ACC112 (cell line): ENCODE measurements at regions not wholly inside any gene's neighbourhood (a gene's known extent, or its start where the extent isn't known, plus 50 kb on each side); places are given as distances from the start of the nearest gene placed in this dataset.

ENCODE experiments used
- H2AFZ ChIP-seq: fragments of 200-600 bp; sonication (generic); one replicate; pipeline ENCODE4 v1.6.0; 2017; ENCODE audit warnings: antibody characterized with exemption, low read length; ENCODE audit not compliant: unreplicated experiment
- H3K27ac ChIP-seq: fragments of 200-600 bp; sonication (generic); 2 replicates; pipeline ENCODE4 v1.5.1; 2014; ENCODE audit warnings: low read depth, mild to moderate bottlenecking, antibody characterized with exemption, low read length, moderate library complexity
- H3K27me3 ChIP-seq: fragments of 200-600 bp; sonication (generic); 2 replicates; pipeline ENCODE4 v1.6.1; 2014; ENCODE audit warnings: mild to moderate bottlenecking, antibody characterized with exemption, low read length, moderate library complexity, mixed read lengths; ENCODE audit not compliant: insufficient read depth
- H3K36me3 ChIP-seq: fragments of 200-600 bp; sonication (generic); 2 replicates; pipeline ENCODE4 v1.6.1; 2016; ENCODE audit warnings: mild to moderate bottlenecking, antibody characterized with exemption, low read length, moderate library complexity, mixed read lengths; ENCODE audit not compliant: insufficient read depth
- H3K4me1 ChIP-seq: fragments of 200-600 bp; sonication (generic); one replicate; pipeline ENCODE4 v1.6.1; 2016; ENCODE audit warnings: low read length, mixed read lengths; ENCODE audit not compliant: insufficient read depth, unreplicated experiment, control insufficient read depth
- H3K4me3 ChIP-seq: fragments of 200-600 bp; sonication (generic); 2 replicates; pipeline ENCODE4 v1.5.1; 2014; ENCODE audit warnings: mild to moderate bottlenecking, low read depth, low read length
- H3K79me2 ChIP-seq: fragments of 200-600 bp; sonication (generic); one replicate; pipeline ENCODE4 v1.6.0; 2016; ENCODE audit warnings: low read length; ENCODE audit not compliant: control insufficient read depth, unreplicated experiment, insufficient read depth

DNA sequence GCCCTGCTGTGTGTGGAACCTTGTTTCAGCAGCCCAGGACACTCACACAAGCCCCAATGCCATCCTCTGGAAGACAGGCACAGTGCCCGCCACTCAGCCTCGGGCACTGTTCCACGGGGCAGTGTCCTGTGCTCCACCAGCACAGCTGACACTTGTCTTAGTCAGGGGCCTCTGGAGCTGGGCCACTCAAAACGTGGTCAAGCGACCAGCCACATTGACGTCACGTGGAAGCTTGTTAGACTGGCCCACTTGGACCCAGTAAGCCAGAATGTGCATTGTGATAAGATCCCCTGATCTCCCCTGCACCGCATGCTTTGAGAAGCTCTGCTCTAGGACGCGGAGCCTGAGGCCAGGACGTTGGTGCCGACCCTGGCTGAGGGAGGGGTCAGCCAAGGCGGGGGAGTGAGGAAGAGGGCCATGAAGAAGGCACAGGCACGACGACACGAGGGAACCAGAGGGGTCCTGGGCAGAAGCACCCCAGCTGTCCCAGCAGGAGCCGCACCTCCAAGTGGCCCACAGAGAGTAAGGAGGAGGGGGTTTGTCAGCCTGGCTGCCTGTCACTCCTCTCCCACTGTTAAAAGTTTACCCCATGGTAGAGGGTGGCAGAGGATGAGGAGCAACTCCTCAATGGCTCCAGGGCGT lies 64.6 kb downstream of the LINC01488 start:
- H3K27me3 ChIP-seq: peaks cover 14% of the 10 kb centered on the region
- no peak overlapping the region for H2AFZ ChIP-seq
- no peak overlapping the region for H3K4me3 ChIP-seq

DNA sequence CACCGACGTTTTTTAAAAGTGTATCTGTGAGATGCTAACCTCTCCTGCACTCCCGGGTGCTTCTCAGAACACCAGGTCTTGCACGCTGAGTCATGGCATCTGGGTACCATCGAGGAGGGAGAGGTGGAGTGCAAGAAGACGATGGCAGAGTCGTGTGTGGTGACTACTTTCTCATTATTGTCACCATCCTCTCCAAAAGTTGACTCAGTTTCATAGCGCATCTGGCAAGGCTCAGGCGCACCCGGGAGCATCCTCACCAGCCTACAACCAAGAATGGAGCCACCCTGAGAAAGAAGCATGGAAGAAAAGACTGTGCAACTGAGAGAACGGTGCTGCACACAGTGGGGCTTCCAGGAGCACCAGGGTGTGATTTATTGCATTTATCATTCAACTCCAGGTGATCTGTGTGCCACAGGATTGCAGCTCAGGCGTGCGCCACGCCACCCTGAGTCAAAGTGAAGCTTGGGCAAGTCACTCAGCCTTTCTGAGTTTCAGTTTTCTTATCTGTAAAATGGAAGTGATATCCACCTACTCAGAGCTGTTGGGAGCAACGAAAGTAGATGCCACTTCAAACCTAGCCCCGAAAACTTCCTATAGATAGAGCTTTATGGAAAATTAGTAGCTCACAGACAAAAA lies 65.4 kb downstream of the LINC01488 start:
- Histone ChIP-seq H3K4me3 (no peak overlapping the region), H3K27ac (no peak overlapping the region), H3K4me1 (peaks cover 2% of the 10 kb centered on the region), H3K27me3 (peaks cover 14% of the 10 kb centered on the region), H2AFZ (no peak overlapping the region), H3K79me2 (no peaks in the 10 kb centered on the region), H3K36me3 (no peaks in the 10 kb centered on the region)

More for the DNA sequence above, 64.6 kb downstream of the LINC01488 start:
- Histone ChIP-seq H3K4me1 (peaks cover 10% of the 10 kb centered on the region), H3K79me2 (no peaks in the 10 kb centered on the region), H3K36me3 (no peaks in the 10 kb centered on the region), H3K27ac (no peak overlapping the region)

DNA sequence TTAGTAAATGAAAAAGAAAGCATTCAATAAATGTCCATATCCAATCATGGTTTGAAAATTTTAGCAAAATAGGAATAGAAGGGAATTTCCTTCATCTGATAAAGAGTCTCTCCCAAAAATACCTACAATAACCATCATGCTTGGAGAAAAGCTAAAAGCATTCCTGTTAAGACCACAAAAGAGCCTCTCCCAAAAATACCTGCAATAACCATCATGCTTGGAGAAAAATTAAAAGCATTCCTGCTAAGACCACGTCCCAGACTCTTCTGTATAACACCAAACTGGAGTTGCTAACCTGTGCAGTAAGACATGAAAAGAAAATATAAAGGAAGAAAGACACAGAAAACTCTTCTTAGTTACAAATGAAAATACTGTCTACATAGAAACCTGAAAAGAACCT lies 69.4 kb downstream of the LINC01488 start:
- Histone ChIP-seq H2AFZ (no peak overlapping the region), H3K4me3 (no peak overlapping the region), H3K27ac (no peak overlapping the region), H3K36me3 (no peaks in the 10 kb centered on the region), H3K4me1 (no peaks in the 10 kb centered on the region), H3K27me3 (peaks cover 14% of the 10 kb centered on the region), H3K79me2 (no peaks in the 10 kb centered on the region)

DNA sequence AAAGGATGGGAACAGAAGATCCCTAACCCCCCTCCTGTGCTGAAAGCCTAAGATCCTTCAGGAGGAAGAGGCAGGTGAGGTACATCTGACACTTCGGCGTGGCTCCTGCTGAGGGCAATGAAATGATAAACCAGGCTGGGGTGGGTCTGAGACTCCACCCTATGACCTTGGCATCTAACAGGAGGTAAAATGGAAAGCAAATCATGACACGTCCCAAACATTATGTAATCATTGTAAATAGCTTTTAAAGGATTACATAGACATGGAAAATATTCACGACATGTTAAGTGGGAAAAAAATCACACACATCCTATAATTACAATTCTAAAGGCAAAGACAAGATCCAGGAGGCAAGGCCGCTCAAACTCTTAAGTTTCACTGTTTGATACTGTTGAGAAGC lies 70.5 kb downstream of the LINC01488 start:
- Histone ChIP-seq H3K4me1 (no peaks in the 10 kb centered on the region), H3K79me2 (no peaks in the 10 kb centered on the region), H2AFZ (no peak overlapping the region), H3K4me3 (no peak overlapping the region), H3K36me3 (no peaks in the 10 kb centered on the region), H3K27ac (no peak overlapping the region), H3K27me3 (peaks cover 10% of the 10 kb centered on the region)

DNA sequence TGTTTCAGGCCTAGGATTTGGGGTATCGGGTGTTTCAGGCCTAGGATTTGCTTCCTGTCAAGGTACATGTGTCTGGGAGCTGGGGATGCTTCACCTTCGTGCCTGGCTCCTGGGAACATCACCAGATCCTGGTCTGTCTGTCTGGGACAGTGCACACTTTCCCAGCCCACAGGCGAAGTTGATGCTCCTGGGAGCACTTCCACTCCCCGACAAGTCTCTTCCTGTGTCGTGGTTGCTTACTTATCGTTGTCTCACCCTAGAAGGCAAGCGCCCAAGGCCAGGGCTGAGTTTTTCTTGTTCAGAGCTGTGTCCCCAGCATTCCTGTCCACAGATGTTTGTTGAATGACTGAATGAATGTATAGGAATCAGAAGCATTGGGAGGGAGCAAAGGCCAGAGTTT lies 71.5 kb downstream of the LINC01488 start:
- Histone ChIP-seq H3K27me3 (peaks cover 9% of the 10 kb centered on the region), H3K79me2 (no peaks in the 10 kb centered on the region), H3K36me3 (no peaks in the 10 kb centered on the region), H3K27ac (no peak overlapping the region), H3K4me3 (no peak overlapping the region), H2AFZ (no peak overlapping the region), H3K4me1 (no peaks in the 10 kb centered on the region)

DNA sequence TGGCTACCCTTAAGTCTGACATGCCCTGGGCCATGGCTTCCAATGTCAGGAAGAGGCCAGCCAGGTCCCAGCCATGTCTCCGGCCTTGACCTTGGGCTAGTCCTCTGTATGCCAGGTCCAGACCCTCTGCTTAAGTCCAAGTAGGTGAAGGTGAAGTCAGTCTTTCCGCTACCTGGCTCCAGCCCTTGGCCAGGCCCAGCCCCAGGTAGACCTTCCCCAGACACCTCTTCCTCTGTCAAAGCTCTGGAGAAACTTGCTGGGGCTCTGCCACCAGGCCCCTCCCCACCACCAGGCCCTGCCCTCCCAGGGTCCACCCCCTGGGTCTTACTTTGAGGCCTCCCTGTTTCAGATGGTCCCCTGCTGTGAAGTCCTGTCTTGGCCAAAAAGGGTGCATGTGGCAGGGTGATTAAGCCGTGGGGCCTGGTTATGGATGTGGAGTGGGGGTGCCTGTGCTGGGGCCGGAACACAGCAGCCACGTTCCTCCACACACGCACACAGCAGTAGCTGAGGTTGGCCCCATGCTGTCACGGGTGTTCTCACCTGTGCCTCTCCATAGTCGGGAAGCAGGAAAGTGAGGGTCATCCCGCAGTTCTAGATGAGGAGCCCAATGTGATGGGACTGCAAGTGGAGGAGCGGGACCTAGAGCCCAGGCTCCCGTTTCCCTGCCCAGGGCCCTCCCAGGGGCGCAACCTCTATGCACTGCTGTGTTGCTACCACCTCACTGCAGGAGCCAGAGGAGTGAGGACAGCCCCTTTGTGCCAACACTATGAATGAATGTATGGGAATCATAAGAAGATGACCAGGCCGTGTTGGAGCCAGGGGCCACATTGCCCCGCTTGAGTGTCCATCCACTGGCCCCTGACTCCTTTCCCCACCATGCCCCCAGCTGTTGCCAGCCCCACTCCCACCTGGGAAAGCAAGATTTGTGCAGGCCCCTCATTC lies 72.2 kb downstream of the LINC01488 start:
- H2AFZ ChIP-seq: no peak overlapping the region
- H3K36me3 ChIP-seq: no peaks in the 10 kb centered on the region
- H3K79me2 ChIP-seq: no peaks in the 10 kb centered on the region
- H3K4me1 ChIP-seq: no peaks in the 10 kb centered on the region
- no peak overlapping the region for H3K27ac ChIP-seq
- H3K4me3 ChIP-seq: no peak overlapping the region
- peaks cover 6% of the 10 kb centered on the region for H3K27me3 ChIP-seq

DNA sequence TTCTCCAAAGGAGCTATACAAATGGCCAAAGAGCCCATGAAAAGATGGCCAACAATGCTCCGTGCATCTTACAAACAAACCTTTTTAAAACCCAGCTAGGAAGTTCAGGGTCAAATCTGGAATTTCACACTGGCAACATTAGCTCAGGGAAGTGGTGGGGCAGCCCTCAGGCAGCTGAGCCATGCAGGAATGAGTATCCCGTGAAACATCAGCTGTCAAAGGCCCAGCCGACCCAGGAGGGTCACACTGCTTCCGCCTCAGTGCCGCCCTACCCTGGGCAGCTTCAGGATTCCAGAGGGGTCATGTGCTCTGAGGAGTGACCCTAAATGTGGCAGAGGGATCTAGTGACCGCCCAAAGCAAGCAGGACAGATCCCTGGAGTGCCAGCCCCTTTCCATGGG lies 73.4 kb downstream of the LINC01488 start:
- Histone ChIP-seq H3K4me3 (no peak overlapping the region), H3K79me2 (no peaks in the 10 kb centered on the region), H3K27me3 (no peaks in the 10 kb centered on the region), H3K27ac (no peak overlapping the region), H2AFZ (no peak overlapping the region), H3K4me1 (no peaks in the 10 kb centered on the region), H3K36me3 (no peaks in the 10 kb centered on the region)

DNA sequence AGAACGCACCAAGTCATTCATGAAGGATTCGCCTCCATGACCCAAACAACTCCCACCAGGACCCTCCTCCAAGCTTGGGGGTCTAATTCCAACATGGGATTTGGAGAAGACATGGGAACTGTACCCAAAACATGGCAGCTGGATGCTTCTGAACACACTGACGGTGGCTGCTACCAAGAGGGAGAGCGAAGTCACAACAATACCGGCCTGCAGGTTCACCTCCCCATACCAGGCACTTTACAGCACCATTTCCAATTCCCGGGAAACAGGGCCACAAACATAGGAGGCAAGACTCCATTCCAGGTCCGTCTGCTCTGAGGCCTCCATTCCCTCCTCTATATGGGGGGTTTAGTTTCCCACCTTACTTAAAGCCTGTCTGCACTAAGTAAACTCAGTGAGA lies 75.8 kb downstream of the LINC01488 start:
- Histone ChIP-seq H3K27ac (no peak overlapping the region), H3K27me3 (no peaks in the 10 kb centered on the region), H3K4me3 (no peak overlapping the region), H3K79me2 (no peaks in the 10 kb centered on the region), H2AFZ (no peak overlapping the region), H3K36me3 (no peaks in the 10 kb centered on the region; the same call in 1 of the 2 replicates), H3K4me1 (no peaks in the 10 kb centered on the region)

DNA sequence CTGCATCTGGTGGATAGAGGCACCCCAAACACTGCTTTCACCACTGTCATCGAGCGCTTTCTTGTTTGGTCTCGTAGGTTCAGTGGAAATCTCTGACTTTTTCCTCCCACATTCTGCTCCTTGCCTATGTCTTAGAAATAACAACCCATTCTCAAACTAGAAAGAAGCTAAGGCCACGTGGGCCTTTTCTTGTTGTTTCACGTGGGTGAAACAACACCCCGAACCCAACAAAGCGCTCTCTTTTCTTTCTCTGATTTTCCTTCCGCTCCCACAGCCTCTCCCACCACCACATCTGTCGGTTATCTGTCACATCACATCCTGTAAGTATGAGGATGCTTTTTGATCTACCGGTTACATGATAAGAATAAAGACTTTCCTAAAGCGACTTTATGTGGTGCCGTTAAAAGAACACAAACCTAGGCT lies 77.1 kb downstream of the LINC01488 start:
- Histone ChIP-seq H3K27ac (no peak overlapping the region), H3K79me2 (no peaks in the 10 kb centered on the region), H3K4me1 (no peaks in the 10 kb centered on the region), H3K4me3 (no peak overlapping the region), H2AFZ (no peak overlapping the region), H3K36me3 (no peaks in the 10 kb centered on the region; the same call in 1 of the 2 replicates), H3K27me3 (no peaks in the 10 kb centered on the region)

DNA sequence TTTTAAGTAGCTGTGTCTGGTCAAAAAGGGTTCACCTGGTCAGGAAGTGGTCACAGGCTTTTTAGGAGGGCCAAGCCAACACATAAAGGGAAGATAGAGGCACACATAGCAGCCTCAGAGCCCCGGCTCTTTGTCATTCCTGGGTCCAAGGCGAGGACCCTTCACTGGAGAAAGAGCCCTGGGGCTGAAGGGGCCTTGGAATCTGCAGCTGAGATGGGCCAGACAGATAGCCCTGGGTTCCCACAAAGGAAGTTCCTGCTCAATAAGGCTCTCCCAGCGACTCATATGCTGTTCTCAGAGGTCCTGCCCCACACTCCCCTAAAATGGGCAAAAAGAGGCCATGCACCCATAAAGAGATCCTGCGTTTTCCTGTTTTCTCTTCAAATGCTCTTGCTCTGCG lies 77.7 kb downstream of the LINC01488 start:
- Histone ChIP-seq H2AFZ (no peak overlapping the region), H3K27ac (no peak overlapping the region), H3K4me1 (no peaks in the 10 kb centered on the region), H3K4me3 (no peak overlapping the region), H3K27me3 (no peaks in the 10 kb centered on the region), H3K36me3 (no peaks in the 10 kb centered on the region; the same call in 1 of the 2 replicates), H3K79me2 (no peaks in the 10 kb centered on the region)
